CD4-positive, alpha-beta T cell treated with Interleukin-2 at 100 ng/mL for 4 hours (primary cell): ENCODE measurements at regions not wholly inside any gene's neighbourhood (a gene's known extent, or its start where the extent isn't known, plus 50 kb on each side); places are given as distances from the start of the nearest gene placed in this dataset.

Source experiments
- DNase-seq: peaks from one replicate; pipeline ENCODE4 v3.0.0-alpha.2; 2020; ENCODE audit warnings: low spot score

- DNase-seq = no peak
Observed at GRCh38 chr3:144301863-144302262, 330.2 kb downstream of the DIPK2A start.

DNA sequence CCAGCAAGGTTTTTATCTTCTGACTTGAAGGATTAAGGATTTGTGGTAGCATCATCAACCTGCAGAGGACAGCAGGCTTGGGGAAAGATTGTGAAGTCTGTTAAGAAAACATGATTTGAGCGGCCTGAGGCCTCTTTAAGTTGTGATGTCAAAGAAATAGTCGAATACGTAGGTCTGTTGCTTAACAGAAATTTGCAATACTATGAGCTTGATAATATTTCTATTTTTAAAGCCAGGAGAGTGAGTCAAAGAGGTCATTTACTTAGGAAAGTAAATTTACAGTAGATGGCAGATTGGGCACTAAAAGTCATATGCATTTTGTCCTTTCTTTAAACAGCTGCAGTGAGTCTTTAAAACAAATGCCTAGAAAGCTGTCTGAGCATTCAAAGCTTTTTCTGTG lies 336.3 kb downstream of the DIPK2A start:
- DNase-seq = no peak

DNA sequence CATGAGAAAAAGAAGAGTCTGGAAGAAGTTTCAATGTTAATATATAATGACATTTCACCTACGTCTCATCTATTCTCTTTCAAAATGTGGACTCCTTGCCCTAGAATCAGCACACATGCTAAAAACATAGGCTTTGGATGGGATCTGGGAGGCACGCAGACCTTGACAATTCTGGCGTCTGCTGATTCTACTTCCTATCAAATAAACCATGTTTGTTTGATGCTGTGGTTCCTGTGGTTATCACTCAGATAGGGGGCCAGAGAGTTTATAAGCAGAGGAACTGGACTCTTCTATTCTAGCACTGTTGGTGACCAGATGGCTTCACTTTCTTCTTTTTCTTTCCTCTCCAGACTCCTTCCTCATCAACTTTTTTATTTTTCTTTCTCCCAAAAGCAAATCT lies 336.8 kb downstream of the DIPK2A start:
- DNase-seq = no peak

- no peak for DNase-seq
Observed at GRCh38 chr3:144312702-144313101, 341.1 kb downstream of the DIPK2A start.

- DNase-seq = no peak
Observed at GRCh38 chr3:144314946-144315345, 343.3 kb downstream of the DIPK2A start.

DNA sequence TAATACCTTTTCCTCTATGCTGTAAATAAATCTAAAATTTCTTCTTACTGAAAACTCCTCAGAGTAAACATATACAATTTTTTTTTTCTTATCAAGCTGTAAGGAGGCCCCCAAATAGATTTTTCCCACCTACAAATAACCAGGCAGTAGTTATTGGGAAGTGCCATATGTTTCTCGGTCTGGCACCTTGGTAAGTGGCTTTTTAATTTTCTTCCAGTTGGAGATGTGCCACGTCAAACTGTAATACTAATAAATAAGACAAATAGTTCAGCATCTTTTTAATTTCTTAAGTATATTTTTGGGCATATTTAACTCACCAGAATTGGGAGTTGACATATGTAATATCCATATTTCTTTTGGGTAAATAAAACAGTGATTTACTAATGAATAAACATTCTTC lies 346.3 kb downstream of the DIPK2A start:
- DNase-seq = no peak

GRCh38 chr3:144324076-144324475 lies 352.5 kb downstream of the DIPK2A start:
- DNase-seq = no peak

- DNase-seq = no peak
Observed at GRCh38 chr3:144332868-144333267, 361.2 kb downstream of the DIPK2A start.

GRCh38 chr3:144341471-144341870 lies 369.8 kb downstream of the DIPK2A start:
- DNase-seq = no peak

- DNase-seq = no peak
Observed at GRCh38 chr3:144343343-144343742, 371.7 kb downstream of the DIPK2A start.

- DNase-seq = no peak
Observed at GRCh38 chr3:144343777-144344176, 372.2 kb downstream of the DIPK2A start.

- no peak for DNase-seq
Observed at GRCh38 chr3:144344925-144345548, 373.4 kb downstream of the DIPK2A start.

DNA sequence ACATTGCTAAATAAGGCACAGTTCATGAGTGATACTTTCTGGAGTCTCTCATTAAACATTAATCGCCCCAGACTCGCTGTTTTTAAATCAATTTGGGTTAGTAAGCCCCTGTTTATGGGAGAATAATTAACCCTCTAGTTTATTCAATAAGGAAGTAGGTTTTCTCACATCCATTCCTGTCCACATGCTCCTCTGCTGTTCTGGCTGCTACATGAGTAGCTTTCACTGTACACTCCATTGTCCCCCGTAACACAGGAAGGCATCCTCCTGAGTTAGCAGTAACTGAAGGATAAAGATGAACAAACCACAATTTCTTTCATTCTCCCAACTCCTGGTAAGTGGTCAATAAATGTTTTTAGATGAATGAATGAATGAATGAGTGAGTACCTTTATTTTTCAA lies 378.5 kb downstream of the DIPK2A start:
- no peak for DNase-seq

- DNase-seq = no peak
Observed at GRCh38 chr3:144351011-144351410, 379.4 kb downstream of the DIPK2A start.

GRCh38 chr3:144351773-144352365 lies 380.2 kb downstream of the DIPK2A start:
- no peak for DNase-seq

DNA sequence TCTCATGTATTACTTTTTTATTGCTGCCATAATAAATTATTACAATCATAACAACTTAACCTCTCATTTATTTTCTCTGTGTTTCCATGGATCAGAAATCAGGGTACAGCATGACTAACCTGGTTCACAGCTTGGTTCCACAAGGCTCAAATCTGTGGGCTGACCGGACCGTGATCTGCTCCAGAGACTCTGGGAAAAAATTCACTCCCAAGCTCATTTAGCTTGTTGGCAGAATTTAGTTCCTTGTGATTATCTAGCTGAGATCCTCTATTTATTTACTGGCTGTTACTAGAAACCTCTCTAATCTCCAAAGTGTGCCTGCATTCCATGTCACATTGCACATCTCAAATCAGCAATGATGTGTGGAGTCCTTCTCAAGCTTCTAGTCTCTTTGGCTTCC lies 386.6 kb downstream of the DIPK2A start:
- no peak for DNase-seq

DNA sequence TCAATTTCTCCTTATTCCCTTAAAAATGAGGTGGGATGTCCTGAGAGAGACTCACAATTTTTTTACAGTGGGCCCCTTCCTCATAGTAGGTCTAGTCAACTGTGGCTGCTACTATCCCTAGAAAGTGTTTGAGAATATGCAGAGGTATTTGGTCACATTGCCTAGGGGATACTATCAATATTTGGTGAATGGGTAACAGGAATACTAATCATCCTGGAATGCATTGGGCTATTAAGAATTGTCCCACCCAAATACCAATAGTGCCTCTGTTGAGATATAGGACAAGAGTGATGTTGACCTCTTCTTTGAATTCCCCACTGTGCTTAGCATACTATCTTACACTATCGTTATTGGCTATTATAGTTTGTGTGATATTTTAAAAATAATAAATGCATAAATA lies 389.4 kb downstream of the DIPK2A start:
- DNase-seq = no peak

DNA sequence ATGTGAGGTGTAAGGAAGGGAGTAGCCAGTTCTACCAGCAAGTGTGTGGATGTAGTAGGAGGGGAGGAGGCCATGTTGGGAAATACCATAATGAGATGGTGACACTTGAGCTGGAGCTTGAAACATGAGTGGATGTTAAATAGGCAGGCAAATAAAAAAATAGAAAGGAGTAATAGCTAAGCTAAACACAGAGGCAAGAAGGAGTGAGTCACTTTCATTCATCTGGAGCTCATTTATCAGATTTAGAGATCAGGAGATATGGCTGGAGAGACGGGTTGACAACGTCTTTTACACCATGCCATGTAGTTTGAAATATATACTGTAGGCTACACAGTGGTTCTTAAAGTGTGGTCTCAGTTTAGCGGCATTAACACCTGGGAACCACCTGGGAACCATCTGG lies 390.5 kb downstream of the DIPK2A start:
- no peak for DNase-seq

- DNase-seq = no peak
Observed at GRCh38 chr3:144363856-144364255, 392.2 kb downstream of the DIPK2A start.

DNA sequence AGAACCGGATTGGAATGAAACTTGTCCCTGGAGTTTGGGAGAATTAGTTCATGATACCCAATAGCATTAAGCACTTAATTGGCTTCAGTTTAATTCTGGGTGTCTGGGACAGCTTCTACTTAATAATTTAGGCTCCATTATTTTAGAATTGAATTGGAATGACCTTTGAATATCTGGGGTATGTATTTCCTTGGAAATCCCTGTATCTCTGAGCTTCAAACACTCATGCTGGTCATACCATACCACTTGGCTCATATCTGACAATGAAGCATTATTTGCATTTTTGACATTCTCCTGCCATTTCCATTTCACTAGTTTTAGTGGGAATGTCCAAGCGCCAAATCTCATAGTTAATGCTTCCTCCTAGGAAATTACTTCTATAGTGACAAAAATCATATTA lies 393.1 kb downstream of the DIPK2A start:
- no peak for DNase-seq

DNA sequence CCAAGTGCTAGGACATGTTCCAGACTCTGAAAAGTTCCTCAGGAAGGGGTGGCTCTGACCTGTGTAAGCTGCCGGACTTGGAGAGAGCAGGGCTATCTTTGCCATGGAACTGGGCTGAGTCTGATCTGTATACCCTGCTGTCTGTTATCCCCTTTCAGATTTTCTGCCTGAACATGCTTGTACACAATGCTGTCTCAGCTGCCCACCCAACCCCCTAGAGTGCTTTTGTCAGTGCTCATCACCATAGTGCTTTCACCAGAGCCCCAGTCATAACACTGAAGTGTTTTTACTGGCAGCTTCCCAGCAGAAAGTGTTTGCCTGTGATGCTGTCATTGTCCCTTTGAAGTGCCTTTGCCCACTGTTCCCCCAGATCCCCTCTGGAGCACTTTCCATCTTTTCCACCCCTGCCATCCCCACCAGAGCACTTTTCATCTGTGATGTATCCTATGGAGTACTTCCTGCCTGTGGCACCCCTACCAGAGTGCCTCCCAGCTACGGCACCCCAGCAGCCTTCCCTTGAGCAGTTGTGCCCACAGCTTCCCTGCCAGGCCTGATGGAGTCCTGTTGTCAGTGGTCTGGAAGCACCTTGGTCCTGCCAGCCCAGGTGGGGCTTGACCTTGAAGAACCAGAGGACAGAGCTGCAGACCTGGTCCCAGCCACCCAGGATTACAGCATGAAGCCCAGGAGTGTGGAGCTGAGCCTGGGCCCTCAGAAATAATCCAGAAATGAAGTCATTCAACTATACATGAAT lies 397.7 kb downstream of the DIPK2A start:
- no peak for DNase-seq

GRCh38 chr3:144375088-144375487 lies 403.5 kb downstream of the DIPK2A start:
- DNase-seq = no peak

GRCh38 chr3:144380849-144381248 lies 409.2 kb downstream of the DIPK2A start:
- no peak for DNase-seq

- DNase-seq = no peak
Observed at GRCh38 chr3:144381607-144382006, 410.0 kb downstream of the DIPK2A start.
